ENCODE measurements at regions not wholly inside any gene's neighbourhood (a gene's known extent, or its start where the extent isn't known, plus 50 kb on each side); places are given as distances from the start of the nearest gene placed in this dataset.

GRCh38 chrX:104325213-104325585 is 70.5 kb upstream of the ESX1 start:
- TF ChIP-seq POLR2A (IDR thresholded peaks at IDR 0.05) (no peak), POLR2AphosphoS5 (IDR thresholded peaks at IDR 0.05) (no peak), CTCF (IDR thresholded peaks at IDR 0.05) (no peak)

All from suprapubic skin (tissue), 4 donors.